Kidney epithelial cell (primary cell): ENCODE measurements at regions not wholly inside any gene's neighbourhood (a gene's known extent, or its start where the extent isn't known, plus 50 kb on each side); places are given as distances from the start of the nearest gene placed in this dataset.
"Not testable (repeated sequence)": the region's sequence is repeated elsewhere in the genome, so short reads cannot be mapped to it uniquely, and the experiment has no call there.

Experiments
- DNase-seq: peaks from one replicate; pipeline ENCODE4 v3.0.0-alpha.2; 2010; ENCODE audit warnings: low read depth
- H3K27me3 ChIP-seq: 2 replicates; pipeline ENCODE4 v1.6.0; 2011; ENCODE audit warnings: low read length; ENCODE audit not compliant: control insufficient read depth, insufficient read depth
- H3K36me3 ChIP-seq: 2 replicates; pipeline ENCODE4 v1.5.1; 2011; ENCODE audit warnings: low read length; ENCODE audit not compliant: control insufficient read depth, insufficient read depth
- H3K4me3 ChIP-seq: 2 replicates; pipeline ENCODE4 v1.5.1; 2011; ENCODE audit warnings: low read depth, mild to moderate bottlenecking, control low read depth, low read length
- CTCF ChIP-seq: IDR thresholded peaks from 2 replicates; pipeline ENCODE4 v1.5.1; 2011; ENCODE audit warnings: mild to moderate bottlenecking, moderate library complexity, low read length, control low read depth, inconsistent platforms; ENCODE audit not compliant: insufficient read depth, poor library complexity, severe bottlenecking

GRCh38 chr5:145443366-145443765 is 391.8 kb downstream of the PRELID2 start:
- DNase-seq, result no peak
- Histone ChIP-seq H3K27me3 (no peaks in the 10 kb centered on the region), H3K36me3 (no peaks in the 10 kb centered on the region), H3K4me3 (no peak overlapping the region)
- no peak for TF ChIP-seq CTCF

- not testable (repeated sequence) for H3K27me3 ChIP-seq, H3K4me3 ChIP-seq, DNase-seq, H3K36me3 ChIP-seq
Measured at GRCh38 chr5:145442661-145443060, 392.5 kb downstream of the PRELID2 start.

- no peak for TF ChIP-seq CTCF
- H3K27me3 ChIP-seq, result no peaks in the 10 kb centered on the region
- no peak overlapping the region for H3K4me3 ChIP-seq
- DNase-seq, result no peak
- no peaks in the 10 kb centered on the region for H3K36me3 ChIP-seq
Measured at GRCh38 chr5:145441228-145441627, 393.9 kb downstream of the PRELID2 start.

GRCh38 chr5:145437627-145438026 is 397.5 kb downstream of the PRELID2 start:
- DNase-seq, result no peak
- H3K36me3 ChIP-seq, result no peaks in the 10 kb centered on the region
- no peaks in the 10 kb centered on the region for H3K27me3 ChIP-seq
- H3K4me3 ChIP-seq, result no peak overlapping the region
- TF ChIP-seq CTCF, result no peak

GRCh38 chr5:145433077-145433476 is 402.1 kb downstream of the PRELID2 start:
- no peak for TF ChIP-seq CTCF
- no peaks in the 10 kb centered on the region for H3K36me3 ChIP-seq
- no peaks in the 10 kb centered on the region for H3K27me3 ChIP-seq
- no peak for DNase-seq
- H3K4me3 ChIP-seq, result no peak overlapping the region

GRCh38 chr5:145429170-145429569 is 406.0 kb downstream of the PRELID2 start:
- TF ChIP-seq CTCF, result no peak
- Histone ChIP-seq H3K27me3 (no peaks in the 10 kb centered on the region), H3K4me3 (no peak overlapping the region), H3K36me3 (no peaks in the 10 kb centered on the region)
- DNase-seq, result no peak
